Panc1 (cell line): ENCODE measurements at regions not wholly inside any gene's neighbourhood (a gene's known extent, or its start where the extent isn't known, plus 50 kb on each side); places are given as distances from the start of the nearest gene placed in this dataset.

Experiments used
- ATAC-seq: fragments of 200-7000 bp; cut with Tn5 transposase; 2 replicates; pipeline ENCODE4 v1.9.1; 2020; ENCODE audit warnings: mild to moderate bottlenecking, moderate library complexity
- BruUV-seq: library from RNA; stranded (reverse); fragments of 400-500 nt; replicated peaks from 2 replicates; lab custom pipeline; 2021; lab: Mats Ljungman, UMichigan
- CTCF ChIA-PET: fragments of 300-600 bp; sonication (Branson Sonifier 250); formaldehyde crosslinking; loops from one replicate; lab custom pipeline; 2022; ENCODE audit warnings: antibody characterized with exemption; lab: Charles Lee
- POLR2A ChIA-PET: fragments of 300-600 bp; sonication (Branson Sonifier 250); formaldehyde crosslinking; loops from one replicate; lab custom pipeline; 2022; ENCODE audit warnings: antibody characterized with exemption; lab: Charles Lee
- DNase-seq: peaks from one replicate; pipeline ENCODE4 v3.0.0-alpha.2; 2010; ENCODE audit warnings: low read depth, low spot score
- H3K27ac ChIP-seq: 2 replicates; pipeline ENCODE4 v1.5.1; 2011; ENCODE audit warnings: mild to moderate bottlenecking, low read length, inconsistent platforms
- H3K27me3 ChIP-seq: fragments of 200-500 bp; sonication (Bioruptor generic); 2 replicates; pipeline ENCODE4 v1.6.0; 2014; ENCODE audit warnings: low read length, inconsistent platforms; ENCODE audit not compliant: control insufficient read depth, insufficient read depth
- H3K36me3 ChIP-seq: fragments of 200-500 bp; sonication (Bioruptor generic); 2 replicates; pipeline ENCODE4 v1.5.1; 2014; ENCODE audit warnings: inconsistent platforms, mild to moderate bottlenecking, low read length, moderate library complexity; ENCODE audit not compliant: control insufficient read depth, insufficient read depth
- H3K4me1 ChIP-seq: 2 replicates; pipeline ENCODE4 v1.5.1; 2011; ENCODE audit warnings: inconsistent platforms, mild to moderate bottlenecking, low read length, moderate library complexity; ENCODE audit not compliant: control insufficient read depth, insufficient read depth
- H3K4me3 ChIP-seq, 2 experiments: 2 replicates each; pipeline ENCODE4 v1.5.1; 2011 to 2012; ENCODE audit warnings: low read depth in 2 of 2, low read length in 2 of 2, mild to moderate bottlenecking in 2 of 2, inconsistent platforms in 1 of 2, moderate library complexity in 1 of 2
- H3K9me3 ChIP-seq: fragments of 200-500 bp; sonication (Bioruptor generic); 2 replicates; pipeline ENCODE4 v1.5.1; 2014; ENCODE audit warnings: low read depth, mild to moderate bottlenecking, inconsistent platforms, low read length, moderate library complexity; ENCODE audit not compliant: control insufficient read depth, insufficient read depth
- CTCF ChIP-seq: fragments of 450-650 bp; IDR thresholded peaks from 2 replicates; pipeline ENCODE4 v1.5.1; 2017; ENCODE audit warnings: mild to moderate bottlenecking
- POLR2AphosphoS5 ChIP-seq: IDR thresholded peaks from 2 replicates; pipeline ENCODE4 v1.6.1; 2012; ENCODE audit warnings: mild to moderate bottlenecking, low read depth, low read length, moderate library complexity
- REST ChIP-seq, 2 experiments: IDR thresholded peaks; 2 replicates each; pipeline ENCODE4 v1.6.1; 2011 to 2012; ENCODE audit warnings: low read depth in 2 of 2, control low read depth in 1 of 2, low read length in 1 of 2, mild to moderate bottlenecking in 1 of 2, moderate library complexity in 1 of 2; ENCODE audit not compliant: insufficient read depth in 1 of 2
- SIN3A ChIP-seq: IDR thresholded peaks from 2 replicates; pipeline ENCODE4 v1.6.1; 2012; ENCODE audit warnings: low read depth, mild to moderate bottlenecking, low read length, moderate library complexity, borderline replicate concordance; ENCODE audit not compliant: insufficient read depth
- TCF7L2 ChIP-seq: IDR thresholded peaks from 2 replicates; pipeline ENCODE4 v1.6.1; 2011; ENCODE audit warnings: mild to moderate bottlenecking, low read depth, low read length, inconsistent platforms
- in situ Hi-C: cut with HindIII; loops from 2 replicates; pipeline ENCODE4 v1.10.0; 2016; ENCODE audit warnings: low sequenced_read_pairs, low pct_unique_long_range_greater_than_20kb
- intact Hi-C: fragments of 100-400 bp; cut with micrococcal nuclease; formaldehyde crosslinking; loops from one replicate; pipeline ENCODE4 v1.10.0; 2022; ENCODE audit not compliant: unreplicated experiment

GRCh38 chr5:35409361-35409760, 179.1 kb upstream of the PRLR start:
- Histone ChIP-seq H3K4me1 (no peaks in the 10 kb centered on the region; the same call in 1 of the 2 replicates), H3K9me3 (no peaks in the 10 kb centered on the region), H3K36me3 (no peaks in the 10 kb centered on the region), H3K27ac (no peak overlapping the region), H3K27me3 (no peaks in the 10 kb centered on the region), H3K4me3 (no peak overlapping the region)
- TF ChIP-seq REST (IDR thresholded peaks at IDR 0.05; ENCODE audit: insufficient read depth in 1 of 2, low read depth in 2 of 2, low read length in 1 of 2), result no peak
- TF ChIP-seq SIN3A, result no peak
- no peak for TF ChIP-seq TCF7L2
- no peak for TF ChIP-seq POLR2AphosphoS5
- TF ChIP-seq CTCF, result no peak
- DNase-seq (no peak), ATAC-seq (no peak)
- no TSS peak for BruUV-seq
- in situ Hi-C loops, result no loop called here
- ChIA-PET POLR2A (no interaction called here), CTCF (no interaction called here)
- intact Hi-C loops, result no loop called here

- no peak overlapping the region for H3K27ac ChIP-seq
- ATAC-seq (no peak), DNase-seq (no peak)
- in situ Hi-C loops (no loop called here), intact Hi-C loops (no loop called here)
- no peaks in the 10 kb centered on the region for H3K27me3 ChIP-seq
- no peak overlapping the region for H3K4me3 ChIP-seq
- no peaks in the 10 kb centered on the region; the same call in 1 of the 2 replicates for H3K4me1 ChIP-seq
- H3K36me3 ChIP-seq, result no peaks in the 10 kb centered on the region
- POLR2A ChIA-PET, result no interaction called here
- CTCF ChIA-PET, result no interaction called here
- TF ChIP-seq POLR2AphosphoS5 (no peak), TCF7L2 (no peak), SIN3A (no peak), REST (IDR thresholded peaks at IDR 0.05; ENCODE audit: insufficient read depth in 1 of 2, low read depth in 2 of 2, low read length in 1 of 2) (no peak), CTCF (no peak)
- BruUV-seq, result no TSS peak
- H3K9me3 ChIP-seq, result no peaks in the 10 kb centered on the region
Measured at GRCh38 chr5:35408146-35408545, 177.9 kb upstream of the PRLR start.
